Esophagus muscularis mucosa (tissue), 3 donors: ENCODE measurements at regions not wholly inside any gene's neighbourhood (a gene's known extent, or its start where the extent isn't known, plus 50 kb on each side); places are given as distances from the start of the nearest gene placed in this dataset.

Experiments
- POLR2AphosphoS5 ChIP-seq, 2 donors: sonication (generic); formaldehyde crosslinking; IDR thresholded peaks; one replicate each; pipeline ENCODE4 v1.6.1; 2017; ENCODE audit warnings: antibody characterized with exemption in 2 of 2
- TF ChIP-seq, protein P1 (sequence below), 3 experiments: fragments of 200-600 bp in 2 of 3; fragments of 450-650 bp in 1 of 3; sonication (generic) in 2 of 3; IDR thresholded peaks; one replicate each; pipeline ENCODE4 v1.5.1; 2017 to 2019; ENCODE audit warnings: antibody characterized with exemption in 3 of 3, mild to moderate bottlenecking in 2 of 3, moderate library complexity in 1 of 3

DNA sequence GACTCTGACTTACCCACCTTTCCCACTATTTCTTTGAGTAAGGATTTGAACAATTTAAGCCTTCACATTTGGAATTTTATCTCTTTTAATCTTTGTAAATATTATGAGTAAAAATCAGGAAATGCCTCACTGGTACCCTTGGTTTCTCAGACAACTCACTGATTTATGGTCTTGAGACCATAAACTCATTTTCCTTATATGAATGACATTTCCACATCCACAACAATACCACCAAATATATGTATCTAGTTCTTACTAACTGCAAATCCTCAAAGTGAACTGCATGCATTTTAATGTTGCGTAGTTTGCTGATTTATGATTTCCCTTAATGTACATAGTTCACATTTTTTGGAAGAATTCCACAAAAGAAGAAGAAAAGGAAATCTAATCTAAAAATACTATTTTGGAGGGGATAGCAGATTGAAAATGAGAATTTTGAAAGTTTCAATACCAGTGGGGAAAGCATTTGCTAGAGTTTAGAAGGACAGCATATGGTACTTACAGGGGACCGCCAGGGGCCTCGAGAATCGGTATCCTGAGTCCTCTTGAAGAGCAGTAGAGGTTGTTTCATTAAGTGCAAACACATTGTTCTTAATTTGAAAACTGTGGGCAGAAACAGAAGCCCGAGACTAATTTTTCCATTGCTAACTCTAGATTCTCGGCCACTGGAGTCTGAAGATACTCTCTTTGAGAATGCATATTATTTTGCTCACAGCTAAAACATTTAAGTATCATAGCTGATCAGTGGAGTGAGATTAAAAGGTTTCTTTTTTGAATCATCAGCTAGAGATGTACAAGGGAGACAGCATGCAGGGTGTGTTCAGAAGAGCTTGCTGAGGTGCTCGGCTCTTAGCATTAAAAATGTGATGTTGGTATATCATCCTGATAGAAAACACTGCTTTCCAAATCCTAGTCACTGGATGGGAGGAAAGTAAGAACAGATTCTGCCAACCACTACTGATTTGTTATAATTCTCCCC, 964.0 kb downstream of the GATA3 start:
- TF ChIP-seq, protein P1, sequence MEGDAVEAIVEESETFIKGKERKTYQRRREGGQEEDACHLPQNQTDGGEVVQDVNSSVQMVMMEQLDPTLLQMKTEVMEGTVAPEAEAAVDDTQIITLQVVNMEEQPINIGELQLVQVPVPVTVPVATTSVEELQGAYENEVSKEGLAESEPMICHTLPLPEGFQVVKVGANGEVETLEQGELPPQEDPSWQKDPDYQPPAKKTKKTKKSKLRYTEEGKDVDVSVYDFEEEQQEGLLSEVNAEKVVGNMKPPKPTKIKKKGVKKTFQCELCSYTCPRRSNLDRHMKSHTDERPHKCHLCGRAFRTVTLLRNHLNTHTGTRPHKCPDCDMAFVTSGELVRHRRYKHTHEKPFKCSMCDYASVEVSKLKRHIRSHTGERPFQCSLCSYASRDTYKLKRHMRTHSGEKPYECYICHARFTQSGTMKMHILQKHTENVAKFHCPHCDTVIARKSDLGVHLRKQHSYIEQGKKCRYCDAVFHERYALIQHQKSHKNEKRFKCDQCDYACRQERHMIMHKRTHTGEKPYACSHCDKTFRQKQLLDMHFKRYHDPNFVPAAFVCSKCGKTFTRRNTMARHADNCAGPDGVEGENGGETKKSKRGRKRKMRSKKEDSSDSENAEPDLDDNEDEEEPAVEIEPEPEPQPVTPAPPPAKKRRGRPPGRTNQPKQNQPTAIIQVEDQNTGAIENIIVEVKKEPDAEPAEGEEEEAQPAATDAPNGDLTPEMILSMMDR (IDR thresholded peaks at IDR 0.05): no peak
- no peak for TF ChIP-seq POLR2AphosphoS5 (IDR thresholded peaks at IDR 0.05)
